Type B pancreatic cell (in vitro differentiated cells): ENCODE measurements at regions not wholly inside any gene's neighbourhood (a gene's known extent, or its start where the extent isn't known, plus 50 kb on each side); places are given as distances from the start of the nearest gene placed in this dataset.

ENCODE experiments used
- DNase-seq: peaks from one replicate; pipeline ENCODE4 v3.0.0; 2021; ENCODE audit warnings: mixed read lengths; ENCODE audit not compliant: unreplicated experiment; ENCODE audit errors: extremely low spot score
- H3K27ac Mint-ChIP-seq: 2 replicates; pipeline ENCODE4 v1.8.0; 2021; ENCODE audit warnings: mild to moderate bottlenecking, mixed read lengths
- H3K27me3 Mint-ChIP-seq: 2 replicates; pipeline ENCODE4 v1.8.0; 2021; ENCODE audit warnings: mixed read lengths
- H3K36me3 Mint-ChIP-seq: 2 replicates; pipeline ENCODE4 v1.8.0; 2021; ENCODE audit warnings: mixed read lengths
- H3K4me1 Mint-ChIP-seq: one replicate; pipeline ENCODE4 v1.8.0; 2021; ENCODE audit warnings: mixed read lengths; ENCODE audit not compliant: unreplicated experiment
- H3K4me3 Mint-ChIP-seq: 2 replicates; pipeline ENCODE4 v1.8.0; 2021; ENCODE audit warnings: mild to moderate bottlenecking, mixed read lengths
- H3K9me3 Mint-ChIP-seq: 2 replicates; pipeline ENCODE4 v1.8.0; 2021; ENCODE audit warnings: mixed read lengths
- TF ChIP-seq, protein P1 (sequence below): fragments of 200-600 bp; sonication (generic); conservative IDR thresholded peaks from 2 replicates; pipeline ENCODE4 v1.5.0; 2021; ENCODE audit warnings: antibody characterized with exemption, mild to moderate bottlenecking

DNA sequence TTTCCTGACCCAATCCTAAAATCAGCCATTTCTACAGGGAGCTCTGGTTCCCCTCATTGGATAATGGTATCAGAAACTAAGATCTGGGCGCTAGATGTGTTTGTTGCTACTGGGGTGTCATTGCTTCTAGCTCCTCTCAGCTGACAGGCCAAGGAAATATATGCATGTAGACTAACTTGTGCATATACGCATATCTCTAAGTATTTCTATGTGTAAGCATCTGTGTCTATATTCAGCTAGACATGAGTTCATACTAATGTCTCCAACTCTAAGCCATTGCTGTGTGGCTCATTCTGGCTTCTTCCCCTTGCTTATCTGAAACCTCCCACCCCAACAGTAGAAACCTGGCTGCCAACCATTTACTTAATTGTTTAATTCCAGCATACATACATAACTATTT is 130.3 kb upstream of the MAGI3 start:
- H3K27ac Mint-ChIP-seq, result no peak overlapping the region
- no peak for DNase-seq
- H3K4me1 Mint-ChIP-seq, result peaks cover 9% of the 10 kb centered on the region
- H3K4me3 Mint-ChIP-seq, result no peak overlapping the region
- H3K9me3 Mint-ChIP-seq, result no peaks in the 10 kb centered on the region
- H3K27me3 Mint-ChIP-seq, result no peaks in the 10 kb centered on the region
- H3K36me3 Mint-ChIP-seq, result no peaks in the 10 kb centered on the region
- TF ChIP-seq, protein P1, sequence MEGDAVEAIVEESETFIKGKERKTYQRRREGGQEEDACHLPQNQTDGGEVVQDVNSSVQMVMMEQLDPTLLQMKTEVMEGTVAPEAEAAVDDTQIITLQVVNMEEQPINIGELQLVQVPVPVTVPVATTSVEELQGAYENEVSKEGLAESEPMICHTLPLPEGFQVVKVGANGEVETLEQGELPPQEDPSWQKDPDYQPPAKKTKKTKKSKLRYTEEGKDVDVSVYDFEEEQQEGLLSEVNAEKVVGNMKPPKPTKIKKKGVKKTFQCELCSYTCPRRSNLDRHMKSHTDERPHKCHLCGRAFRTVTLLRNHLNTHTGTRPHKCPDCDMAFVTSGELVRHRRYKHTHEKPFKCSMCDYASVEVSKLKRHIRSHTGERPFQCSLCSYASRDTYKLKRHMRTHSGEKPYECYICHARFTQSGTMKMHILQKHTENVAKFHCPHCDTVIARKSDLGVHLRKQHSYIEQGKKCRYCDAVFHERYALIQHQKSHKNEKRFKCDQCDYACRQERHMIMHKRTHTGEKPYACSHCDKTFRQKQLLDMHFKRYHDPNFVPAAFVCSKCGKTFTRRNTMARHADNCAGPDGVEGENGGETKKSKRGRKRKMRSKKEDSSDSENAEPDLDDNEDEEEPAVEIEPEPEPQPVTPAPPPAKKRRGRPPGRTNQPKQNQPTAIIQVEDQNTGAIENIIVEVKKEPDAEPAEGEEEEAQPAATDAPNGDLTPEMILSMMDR, result no peak

DNA sequence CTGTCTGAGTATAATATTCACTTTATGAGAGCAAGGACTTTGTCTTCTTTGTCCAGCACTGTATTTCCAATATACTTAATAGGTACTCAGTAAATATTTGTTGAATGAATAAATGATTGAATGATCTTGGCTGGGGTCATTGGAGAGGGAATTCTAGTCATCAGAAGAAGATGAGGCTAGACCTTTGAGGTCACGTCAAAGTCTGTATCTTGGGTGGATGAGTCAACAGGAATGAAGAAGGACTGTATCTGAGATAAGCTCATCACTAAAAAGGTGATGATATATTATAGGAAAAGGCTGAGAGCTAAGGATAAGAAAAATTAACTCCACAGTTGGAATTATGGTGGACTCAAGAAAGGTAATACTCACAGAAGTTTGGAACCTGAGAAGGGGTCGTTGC is 125.1 kb upstream of the MAGI3 start:
- no peak overlapping the region for H3K4me3 Mint-ChIP-seq
- TF ChIP-seq, protein P1, result no peak
- no peaks in the 10 kb centered on the region for H3K36me3 Mint-ChIP-seq
- H3K9me3 Mint-ChIP-seq, result no peaks in the 10 kb centered on the region
- DNase-seq, result no peak
- no peak overlapping the region for H3K27ac Mint-ChIP-seq
- H3K27me3 Mint-ChIP-seq, result no peaks in the 10 kb centered on the region
- H3K4me1 Mint-ChIP-seq, result no peaks in the 10 kb centered on the region

DNA sequence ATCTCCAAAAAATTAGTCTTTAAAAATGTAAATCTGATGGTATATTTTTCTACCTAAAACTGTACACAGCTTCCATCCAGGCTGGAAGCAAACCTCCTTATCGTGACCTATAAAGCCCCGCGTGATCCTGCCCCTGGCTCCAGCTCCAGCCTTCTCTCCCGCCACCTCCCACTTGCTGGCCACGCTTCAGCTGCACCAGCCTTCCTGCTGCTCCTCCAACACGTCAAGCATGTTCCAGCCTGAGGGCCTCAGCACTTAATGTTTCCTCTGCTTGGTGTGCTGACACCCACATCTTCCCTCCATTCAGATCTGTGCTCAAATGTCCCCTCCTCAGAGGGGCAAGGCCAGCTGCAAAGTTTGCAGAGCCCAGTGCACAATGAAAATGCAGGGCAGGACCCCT is 123.5 kb upstream of the MAGI3 start:
- DNase-seq, result no peak
- Mint-ChIP-seq H3K27me3 (no peaks in the 10 kb centered on the region), H3K36me3 (no peaks in the 10 kb centered on the region), H3K9me3 (no peaks in the 10 kb centered on the region), H3K4me3 (no peak overlapping the region), H3K27ac (no peak overlapping the region), H3K4me1 (no peaks in the 10 kb centered on the region)
- TF ChIP-seq, protein P1, result no peak

DNA sequence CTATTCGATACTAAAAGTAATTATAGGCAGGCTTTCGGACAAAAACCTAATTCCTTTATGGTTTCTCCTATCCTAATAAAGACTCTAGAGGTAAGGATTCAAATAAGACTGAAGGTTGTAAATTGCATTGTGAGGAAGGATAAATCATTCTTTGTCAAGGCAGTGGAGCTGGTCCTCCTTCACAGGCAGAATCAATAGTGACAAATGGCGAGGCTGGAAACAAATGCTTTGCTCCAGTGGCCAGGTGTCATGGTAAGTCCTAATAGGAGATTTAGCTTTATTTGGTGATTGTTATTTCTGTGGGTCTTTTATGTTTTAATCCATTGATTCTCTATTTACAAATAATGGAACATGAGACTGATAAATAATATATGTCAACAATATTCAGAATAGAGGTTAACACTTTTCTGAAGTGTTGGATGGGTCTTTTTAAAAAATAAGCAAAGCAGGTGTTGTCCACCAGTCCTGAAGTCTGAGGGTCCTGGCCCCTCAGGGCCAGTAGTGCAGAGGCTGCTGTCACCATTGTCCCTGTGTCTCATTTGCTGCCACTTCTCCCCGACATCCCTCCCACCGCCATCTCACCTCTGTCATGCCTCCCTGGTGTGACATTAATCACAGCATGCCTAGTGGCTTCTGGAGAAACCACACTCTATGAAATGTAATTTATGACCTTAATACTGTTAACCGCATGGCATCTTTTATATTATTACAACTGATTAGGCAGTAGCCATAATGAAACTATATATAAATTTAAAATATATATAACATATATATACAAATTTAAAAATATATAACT is 120.9 kb upstream of the MAGI3 start:
- no peak overlapping the region for H3K4me3 Mint-ChIP-seq
- H3K4me1 Mint-ChIP-seq, result no peaks in the 10 kb centered on the region
- TF ChIP-seq, protein P1, result no peak
- no peak overlapping the region for H3K27ac Mint-ChIP-seq
- no peak for DNase-seq
- no peaks in the 10 kb centered on the region for H3K36me3 Mint-ChIP-seq
- H3K27me3 Mint-ChIP-seq, result no peaks in the 10 kb centered on the region
- no peaks in the 10 kb centered on the region for H3K9me3 Mint-ChIP-seq

DNA sequence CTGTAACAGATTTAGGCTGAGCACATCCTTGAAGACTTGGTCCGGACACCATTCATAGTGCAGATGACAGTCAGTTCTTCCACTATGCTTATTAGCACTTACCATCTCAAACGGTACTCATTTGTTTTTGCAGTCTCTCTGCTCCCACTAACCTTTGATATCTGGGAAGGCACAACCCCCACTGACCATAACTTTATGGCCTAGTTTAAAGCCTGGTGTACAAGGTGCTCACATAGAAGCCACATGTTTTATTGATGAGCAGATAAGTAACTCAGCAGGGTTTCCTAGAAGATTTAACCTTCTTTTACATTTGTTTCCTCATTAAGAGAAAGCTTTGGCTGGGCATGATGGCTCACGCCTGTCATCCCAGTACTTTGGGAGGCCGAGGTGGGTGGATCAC is 119.3 kb upstream of the MAGI3 start:
- Mint-ChIP-seq H3K27ac (no peak overlapping the region), H3K9me3 (no peaks in the 10 kb centered on the region), H3K4me1 (no peaks in the 10 kb centered on the region), H3K27me3 (no peaks in the 10 kb centered on the region), H3K4me3 (no peak overlapping the region), H3K36me3 (no peaks in the 10 kb centered on the region)
- no peak for DNase-seq
- TF ChIP-seq, protein P1, result no peak

DNA sequence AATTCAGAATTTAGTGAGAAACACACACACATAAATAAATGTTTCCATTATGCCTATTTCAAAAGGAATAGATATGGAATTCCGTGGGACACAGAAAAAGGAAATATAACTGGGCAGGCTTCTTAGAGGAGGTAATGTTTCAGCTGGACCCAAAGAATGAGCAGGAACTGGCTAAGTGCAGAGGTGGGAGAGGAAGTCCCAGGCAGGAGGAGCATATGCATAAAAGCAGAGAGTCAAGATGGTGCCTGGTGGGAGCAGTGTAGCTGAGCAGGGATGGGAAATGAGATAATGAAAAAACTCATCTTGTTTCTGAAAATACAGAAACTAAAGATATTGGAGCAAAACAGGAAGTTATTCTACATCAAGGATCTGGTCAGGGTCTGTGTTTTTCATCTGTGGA is 115.2 kb upstream of the MAGI3 start:
- Mint-ChIP-seq H3K9me3 (no peaks in the 10 kb centered on the region), H3K4me1 (no peaks in the 10 kb centered on the region), H3K27ac (no peak overlapping the region)

More for the DNA sequence above, 115.2 kb upstream of the MAGI3 start:
- DNase-seq, result no peak
- no peaks in the 10 kb centered on the region for H3K27me3 Mint-ChIP-seq
- H3K4me3 Mint-ChIP-seq, result no peak overlapping the region
- no peaks in the 10 kb centered on the region for H3K36me3 Mint-ChIP-seq
- TF ChIP-seq, protein P1, result no peak
